K562 (cell line): ENCODE measurements at regions not wholly inside any gene's neighbourhood (a gene's known extent, or its start where the extent isn't known, plus 50 kb on each side); places are given as distances from the start of the nearest gene placed in this dataset.

Experiments used
- ATAC-seq: fragments of 200-7000 bp; cut with Tn5 transposase; 3 replicates; pipeline ENCODE4 v1.9.1; 2020; ENCODE audit warnings: moderate library complexity
- BruUV-seq: library from RNA; stranded (reverse); fragments of 400-500 nt; replicated peaks from 2 replicates; lab custom pipeline; 2021; lab: Mats Ljungman, UMichigan
- CTCF ChIA-PET: fragments of 300-600 bp; formaldehyde crosslinking; extraction: SDS; loops from one replicate; lab custom pipeline; 2021; ENCODE audit warnings: low intra/inter-chr PET ratio; lab: Yijun Ruan, JAX
- POLR2A ChIA-PET: fragments of 300-600, 350-650 bp; sonication (Branson Sonifier 250); formaldehyde crosslinking; extraction: SDS; loops from one replicate; lab custom pipeline; 2021; ENCODE audit warnings: antibody characterized with exemption, inconsistent platforms; lab: Yijun Ruan, JAX
- DNase-seq, 4 experiments: peaks; one replicate each; pipeline versions ENCODE4 v3.0.0 to v3.0.0-alpha.2; 2011 to 2018; ENCODE audit warnings: low spot score in 3 of 4, mixed read lengths in 3 of 4; ENCODE audit errors: extremely low read depth in 1 of 4
- FAIRE-seq: peaks from 2 replicates; lab custom pipeline; 2011; peaks lifted over from hg19 to GRCh38; lab: Jason Lieb, UNC
- H2AFZ ChIP-seq: 2 replicates; pipeline ENCODE4 v1.6.0; 2011; ENCODE audit warnings: low read depth, low read length, control low read depth, inconsistent platforms
- H3K27ac ChIP-seq: fragments of 200-600 bp; 3 replicates; pipeline ENCODE4 v1.8.0; 2011; ENCODE audit warnings: low read depth, mild to moderate bottlenecking, control low read depth, inconsistent platforms, low read length, moderate library complexity, mixed read lengths; ENCODE audit errors: extremely low read depth
- H3K27me3 ChIP-seq, 2 experiments: fragments of 300-600 bp in 1 of 2; 2 replicates in 1 of 2; 3 replicates in 1 of 2; pipeline versions ENCODE4 v1.6.0 to v1.8.0; 2011; ENCODE audit warnings: inconsistent platforms in 2 of 2, low read length in 2 of 2, mild to moderate bottlenecking in 1 of 2, mixed read lengths in 1 of 2, moderate library complexity in 1 of 2; ENCODE audit not compliant: control insufficient read depth in 2 of 2, insufficient read depth in 2 of 2
- H3K36me3 ChIP-seq: fragments of 300-600 bp; 3 replicates; pipeline ENCODE4 v1.8.0; 2011; ENCODE audit warnings: mild to moderate bottlenecking, low read length, inconsistent platforms; ENCODE audit not compliant: control insufficient read depth, insufficient read depth
- H3K4me1 ChIP-seq, 2 experiments: fragments of 200-600 bp in 1 of 2; replicated peaks in 1 of 2; 2 replicates in 1 of 2; 3 replicates in 1 of 2; pipeline versions ENCODE4 v1.5.1 to v1.8.0; 2011; ENCODE audit warnings: inconsistent platforms in 2 of 2, low read length in 2 of 2, mild to moderate bottlenecking in 1 of 2, mixed read lengths in 1 of 2, moderate library complexity in 1 of 2; ENCODE audit not compliant: control insufficient read depth in 2 of 2, insufficient read depth in 2 of 2
- H3K4me2 ChIP-seq: 2 replicates; pipeline ENCODE4 v1.6.1; 2011; ENCODE audit warnings: low read length, control low read depth, inconsistent platforms, mixed read lengths; ENCODE audit not compliant: insufficient read depth
- H3K4me3 ChIP-seq: fragments of 200-600 bp; sonication (generic), shearing (Covaris generic); 2 replicates; pipeline ENCODE4 v1.5.1; 2016; ENCODE audit warnings: control low read depth, inconsistent platforms
- H3K79me2 ChIP-seq: fragments of 200-600 bp; 3 replicates; pipeline ENCODE4 v1.8.0; 2011; ENCODE audit warnings: low read length, inconsistent platforms; ENCODE audit not compliant: control insufficient read depth, insufficient read depth
- H3K9ac ChIP-seq, 2 experiments: 2 replicates each; pipeline versions ENCODE4 v1.6.0 to v1.6.1; 2011; ENCODE audit warnings: low read depth in 2 of 2, low read length in 2 of 2, control low read depth in 1 of 2, inconsistent platforms in 1 of 2, mild to moderate bottlenecking in 1 of 2, mixed read lengths in 1 of 2; ENCODE audit not compliant: insufficient read depth in 1 of 2
- H3K9me1 ChIP-seq: one replicate; pipeline ENCODE4 v1.6.0; 2011; ENCODE audit warnings: inconsistent platforms, mild to moderate bottlenecking, low read length, moderate library complexity; ENCODE audit not compliant: control insufficient read depth, insufficient read depth
- H3K9me3 ChIP-seq: replicated peaks from 2 replicates; pipeline ENCODE4 v1.5.1; 2011; ENCODE audit warnings: low read depth, low read length, inconsistent platforms; ENCODE audit not compliant: control insufficient read depth, insufficient read depth
- H4K20me1 ChIP-seq: replicated peaks from 2 replicates; pipeline ENCODE4 v1.6.1; 2011; ENCODE audit warnings: low read length, inconsistent platforms, mixed read lengths; ENCODE audit not compliant: control insufficient read depth, insufficient read depth
- EP300 ChIP-seq: IDR thresholded peaks from 2 replicates; pipeline ENCODE4 v1.6.1; 2012; ENCODE audit warnings: low read length, improper control_type of control experiment
- USF2 ChIP-seq: sonication (generic); formaldehyde crosslinking; IDR thresholded peaks from 2 replicates; pipeline ENCODE4 v1.5.0; 2020; ENCODE audit warnings: missing genetic modification reagents
- WGBS: fragments of 100-300 bp; shearing (Covaris generic); methylation state at CpG from one replicate; pipeline ENCODE4 v1.1.6; 2016; ENCODE audit warnings: low coverage, mixed read lengths; ENCODE audit not compliant: insufficient coverage; ENCODE audit errors: missing lambda C conversion rate; 5-methylcytosine and 5-hydroxymethylcytosine counted together
- in situ Hi-C: fragments of 300-500 bp; cut with MboI; formaldehyde crosslinking; loops from 4 replicates; pipeline ENCODE4 v1.15.0; 2018; ENCODE audit warnings: inconsistent platforms, mixed read lengths
- intact Hi-C: fragments of 100-400 bp; cut with micrococcal nuclease; formaldehyde crosslinking; loops from 2 replicates; pipeline ENCODE4 v1.14.2; 2022
- TF ChIP-seq, protein P1 (sequence below): fragments of 450-650 bp; IDR thresholded peaks from 2 replicates; pipeline ENCODE4 v1.6.1; 2016; ENCODE audit warnings: mild to moderate bottlenecking
- TF ChIP-seq, protein P2 (sequence below): sonication (generic); formaldehyde crosslinking; IDR thresholded peaks from 2 replicates; pipeline ENCODE4 v1.8.0; 2022; ENCODE audit warnings: missing genetic modification reagents, mild to moderate bottlenecking, borderline replicate concordance

DNA sequence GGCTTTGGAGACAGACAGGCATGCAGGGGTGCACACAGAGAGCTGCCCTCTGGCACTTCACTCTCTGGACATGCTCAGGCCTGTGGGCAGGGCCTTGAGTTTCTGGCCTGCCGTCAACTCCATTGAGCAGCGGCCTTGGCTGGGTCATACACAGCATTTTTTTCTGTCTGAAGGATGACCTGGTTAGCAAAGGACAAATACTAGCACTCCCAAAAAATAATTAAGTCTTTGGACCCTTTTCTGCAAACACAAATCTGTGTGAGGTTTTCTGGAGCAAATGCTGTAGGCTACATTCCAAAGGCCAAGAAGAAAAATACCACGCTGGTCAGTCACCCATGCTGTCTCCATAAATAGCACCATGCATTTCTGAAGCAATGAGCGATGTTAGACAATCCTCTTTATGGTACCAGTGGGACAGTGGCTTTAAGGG, 124.7 kb upstream of the CTAGE1 start:
- no peak overlapping the region for H3K4me3 ChIP-seq
- POLR2A ChIA-PET = no interaction called here
- CTCF ChIA-PET = no interaction called here
- FAIRE-seq = no peak
- no peak overlapping the region for H3K9ac ChIP-seq
- BruUV-seq = no TSS peak
- 18% methylated on average over 4 of the region's 4 CpGs for WGBS
- no peak for DNase-seq
- no peak overlapping the region for H2AFZ ChIP-seq
- no peak overlapping the region for H3K4me2 ChIP-seq
- in situ Hi-C loops (no loop called here), intact Hi-C loops (no loop called here)
- H3K4me1 ChIP-seq = no peaks in the 10 kb centered on the region
- H3K36me3 ChIP-seq = no peaks in the 10 kb centered on the region
- TF ChIP-seq USF2 (CRISPR knock-in tag) (no peak), EP300 (no peak)
- TF ChIP-seq, protein P1, sequence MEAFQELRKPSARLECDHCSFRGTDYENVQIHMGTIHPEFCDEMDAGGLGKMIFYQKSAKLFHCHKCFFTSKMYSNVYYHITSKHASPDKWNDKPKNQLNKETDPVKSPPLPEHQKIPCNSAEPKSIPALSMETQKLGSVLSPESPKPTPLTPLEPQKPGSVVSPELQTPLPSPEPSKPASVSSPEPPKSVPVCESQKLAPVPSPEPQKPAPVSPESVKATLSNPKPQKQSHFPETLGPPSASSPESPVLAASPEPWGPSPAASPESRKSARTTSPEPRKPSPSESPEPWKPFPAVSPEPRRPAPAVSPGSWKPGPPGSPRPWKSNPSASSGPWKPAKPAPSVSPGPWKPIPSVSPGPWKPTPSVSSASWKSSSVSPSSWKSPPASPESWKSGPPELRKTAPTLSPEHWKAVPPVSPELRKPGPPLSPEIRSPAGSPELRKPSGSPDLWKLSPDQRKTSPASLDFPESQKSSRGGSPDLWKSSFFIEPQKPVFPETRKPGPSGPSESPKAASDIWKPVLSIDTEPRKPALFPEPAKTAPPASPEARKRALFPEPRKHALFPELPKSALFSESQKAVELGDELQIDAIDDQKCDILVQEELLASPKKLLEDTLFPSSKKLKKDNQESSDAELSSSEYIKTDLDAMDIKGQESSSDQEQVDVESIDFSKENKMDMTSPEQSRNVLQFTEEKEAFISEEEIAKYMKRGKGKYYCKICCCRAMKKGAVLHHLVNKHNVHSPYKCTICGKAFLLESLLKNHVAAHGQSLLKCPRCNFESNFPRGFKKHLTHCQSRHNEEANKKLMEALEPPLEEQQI = no peak
- TF ChIP-seq, protein P2, sequence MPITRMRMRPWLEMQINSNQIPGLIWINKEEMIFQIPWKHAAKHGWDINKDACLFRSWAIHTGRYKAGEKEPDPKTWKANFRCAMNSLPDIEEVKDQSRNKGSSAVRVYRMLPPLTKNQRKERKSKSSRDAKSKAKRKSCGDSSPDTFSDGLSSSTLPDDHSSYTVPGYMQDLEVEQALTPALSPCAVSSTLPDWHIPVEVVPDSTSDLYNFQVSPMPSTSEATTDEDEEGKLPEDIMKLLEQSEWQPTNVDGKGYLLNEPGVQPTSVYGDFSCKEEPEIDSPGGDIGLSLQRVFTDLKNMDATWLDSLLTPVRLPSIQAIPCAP (CRISPR knock-in tag) = no peak
- H3K9me1 ChIP-seq = no peaks in the 10 kb centered on the region
- H3K9me3 ChIP-seq = no peaks in the 10 kb centered on the region
- no peaks in the 10 kb centered on the region for H4K20me1 ChIP-seq
- H3K27ac ChIP-seq = no peak overlapping the region
- peaks cover 5 to 10% of the 10 kb centered on the region in 2 experiments; a peak in 4 of 5 replicates for H3K27me3 ChIP-seq
- ATAC-seq = no peak
- H3K79me2 ChIP-seq = no peaks in the 10 kb centered on the region
